ENCODE measurements at regions not wholly inside any gene's neighbourhood (a gene's known extent, or its start where the extent isn't known, plus 50 kb on each side); places are given as distances from the start of the nearest gene placed in this dataset.

DNA sequence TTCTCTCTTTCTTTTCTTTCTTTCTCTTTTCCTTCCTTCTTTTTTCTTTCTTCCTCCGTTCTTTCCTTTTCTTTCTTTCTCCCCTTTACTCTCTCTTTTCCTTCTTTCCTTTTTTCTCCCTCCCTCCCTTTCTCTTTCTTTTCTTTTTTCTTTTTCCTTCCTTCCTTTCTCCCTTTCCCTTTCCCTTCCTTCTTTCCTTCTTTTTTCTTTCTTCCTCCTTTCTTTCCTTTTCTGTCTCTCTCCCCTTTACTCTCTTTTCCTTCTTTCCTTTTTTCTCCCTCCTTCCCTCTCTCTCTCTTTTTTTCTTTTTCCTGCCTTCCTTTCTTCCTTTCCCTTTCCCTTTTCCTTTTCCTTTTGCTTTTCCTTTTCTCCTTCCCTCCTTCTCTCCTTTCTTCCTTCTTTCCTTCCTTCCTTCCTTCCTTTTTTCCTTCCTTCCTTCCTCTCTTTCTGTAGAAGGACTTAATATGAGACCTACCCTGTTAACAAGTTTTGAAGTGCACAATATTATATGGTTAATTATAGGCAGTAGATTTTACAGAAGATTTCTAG lies 142.7 kb upstream of the CD180 start:
- WGBS, 2 donors (ENCODE audit: low coverage in 1 of 2) = 93 to 100% methylated on average over 1 of the region's 1 CpG
- H3K9me3 ChIP-seq = no peaks in the 10 kb centered on the region
- H3K27ac ChIP-seq = no peak overlapping the region
- peaks cover 0 to 5% (median 2%) of the 10 kb centered on the region in 4 donors for H3K4me1 ChIP-seq
- H3K4me3 ChIP-seq = no peak overlapping the region
- no peaks in the 10 kb centered on the region for H3K27me3 ChIP-seq
- intact Hi-C loops (cut with DNase I; ENCODE audit: low total_unique reads) = no loop called here
- in situ Hi-C loops (cut with MboI; ENCODE audit: low pct_ligation_motif_present in 1 of 4, low pct_unique_long_range_greater_than_20kb in 1 of 4, low sequenced_read_pairs in 3 of 4) = no loop called here
- TF ChIP-seq POLR2A (IDR thresholded peaks at IDR 0.05) (no peak), EP300 (IDR thresholded peaks at IDR 0.05; ENCODE audit: low read depth) (no peak), CTCF (IDR thresholded peaks at IDR 0.05) (no peak), POLR2AphosphoS5 (IDR thresholded peaks at IDR 0.05) (no peak)
- DNase-seq = no peak
- H3K36me3 ChIP-seq = no peaks in the 10 kb centered on the region

DNA sequence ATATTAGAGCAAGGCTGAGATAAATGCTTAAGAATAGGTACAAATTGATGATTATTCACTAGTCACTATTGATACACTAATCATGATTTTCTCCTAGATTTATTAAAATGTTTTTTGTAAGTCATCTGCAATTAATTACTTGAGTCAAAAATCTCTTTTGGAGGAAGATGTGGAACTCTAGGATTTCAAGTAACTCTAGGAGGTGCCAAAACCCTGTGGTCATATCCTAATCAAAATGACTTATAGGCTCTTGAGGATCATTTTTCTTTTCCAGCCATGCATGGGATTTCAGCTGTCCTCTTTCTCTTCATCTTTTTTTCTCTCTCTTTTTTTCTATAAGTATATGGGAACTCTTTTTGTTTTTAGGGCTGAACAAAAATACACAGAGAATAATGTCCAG lies 141.8 kb upstream of the CD180 start:
- Histone ChIP-seq H3K4me3 (no peak overlapping the region), H3K4me1 (peaks cover 0 to 5% (median 2%) of the 10 kb centered on the region in 4 donors), H3K27me3 (no peaks in the 10 kb centered on the region), H3K27ac (no peak overlapping the region), H3K36me3 (no peaks in the 10 kb centered on the region), H3K9me3 (no peaks in the 10 kb centered on the region)
- in situ Hi-C loops (cut with MboI; ENCODE audit: low pct_ligation_motif_present in 1 of 4, low pct_unique_long_range_greater_than_20kb in 1 of 4, low sequenced_read_pairs in 3 of 4) = no loop called here
- no peak for TF ChIP-seq POLR2A (IDR thresholded peaks at IDR 0.05)
- TF ChIP-seq CTCF (IDR thresholded peaks at IDR 0.05) = no peak
- no peak for TF ChIP-seq EP300 (IDR thresholded peaks at IDR 0.05; ENCODE audit: low read depth)
- TF ChIP-seq POLR2AphosphoS5 (IDR thresholded peaks at IDR 0.05) = no peak
- intact Hi-C loops (cut with DNase I; ENCODE audit: low total_unique reads) = no loop called here
- DNase-seq = no peak

- H3K27me3 ChIP-seq = no peaks in the 10 kb centered on the region
- intact Hi-C loops (cut with DNase I; ENCODE audit: low total_unique reads) = no loop called here
- in situ Hi-C loops (cut with MboI; ENCODE audit: low pct_ligation_motif_present in 1 of 4, low pct_unique_long_range_greater_than_20kb in 1 of 4, low sequenced_read_pairs in 3 of 4) = no loop called here
These were observed 141.2 kb upstream of the CD180 start for GRCh38 chr5:67337751-67338150.

DNA sequence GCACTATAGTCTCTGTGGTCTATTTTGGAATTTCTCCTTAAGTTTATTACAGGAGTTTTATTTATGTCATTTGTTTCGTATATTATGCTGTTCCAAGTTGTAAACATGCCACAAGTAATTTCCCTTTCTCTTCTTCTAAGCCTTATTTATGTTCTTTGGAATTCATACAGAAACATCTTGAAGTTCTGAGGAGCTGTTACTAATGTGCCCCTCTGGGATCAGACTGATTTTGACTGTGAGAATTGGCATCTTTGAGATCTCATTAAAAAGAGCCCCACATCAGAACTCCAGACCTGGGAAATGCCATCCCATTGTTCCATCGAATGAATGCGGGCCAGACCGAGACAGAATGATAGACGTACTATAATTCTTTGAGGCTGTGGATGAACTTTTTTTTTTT lies 138.8 kb upstream of the CD180 start:
- intact Hi-C loops (cut with DNase I; ENCODE audit: low total_unique reads) (no loop called here), in situ Hi-C loops (cut with MboI; ENCODE audit: low pct_ligation_motif_present in 1 of 4, low pct_unique_long_range_greater_than_20kb in 1 of 4, low sequenced_read_pairs in 3 of 4) (no loop called here)
- H3K27ac ChIP-seq = no peak overlapping the region
- H3K4me1 ChIP-seq = peaks cover 0 to 5% (median 2%) of the 10 kb centered on the region in 4 donors
- TF ChIP-seq POLR2A (IDR thresholded peaks at IDR 0.05) (no peak), EP300 (IDR thresholded peaks at IDR 0.05; ENCODE audit: low read depth) (no peak), POLR2AphosphoS5 (IDR thresholded peaks at IDR 0.05) (no peak), CTCF (IDR thresholded peaks at IDR 0.05) (no peak)
- H3K36me3 ChIP-seq = no peaks in the 10 kb centered on the region
- DNase-seq = no peak
- H3K4me3 ChIP-seq = no peak overlapping the region
- H3K27me3 ChIP-seq = no peaks in the 10 kb centered on the region
- H3K9me3 ChIP-seq = peaks cover 4 to 6% of the 10 kb centered on the region in 2 donors
- WGBS, 2 donors (ENCODE audit: low coverage in 1 of 2) = 69 to 76% methylated on average over 5 of the region's 5 CpGs

More at GRCh38 chr5:67337751-67338150, 141.2 kb upstream of the CD180 start:
- Histone ChIP-seq H3K9me3 (no peaks in the 10 kb centered on the region), H3K4me3 (no peak overlapping the region), H3K36me3 (no peaks in the 10 kb centered on the region), H3K27ac (no peak overlapping the region), H3K4me1 (peaks cover 0 to 5% (median 2%) of the 10 kb centered on the region in 4 donors)
- DNase-seq = no peak
- TF ChIP-seq CTCF (IDR thresholded peaks at IDR 0.05) = no peak
- TF ChIP-seq POLR2AphosphoS5 (IDR thresholded peaks at IDR 0.05) = no peak
- no peak for TF ChIP-seq POLR2A (IDR thresholded peaks at IDR 0.05)
- no peak for TF ChIP-seq EP300 (IDR thresholded peaks at IDR 0.05; ENCODE audit: low read depth)
